Coronary artery (tissue), 2 donors: ENCODE measurements at regions not wholly inside any gene's neighbourhood (a gene's known extent, or its start where the extent isn't known, plus 50 kb on each side); places are given as distances from the start of the nearest gene placed in this dataset.

Experiments used
- DNase-seq: peaks from one replicate; pipeline ENCODE4 v3.0.0-alpha.2; 2017; ENCODE audit warnings: low spot score
- H3K27ac ChIP-seq, 2 donors: fragments of 200-600 bp; sonication (generic); one replicate each; pipeline ENCODE4 v1.5.1; 2016 to 2019
- H3K4me3 ChIP-seq: fragments of 200-600 bp; sonication (generic); 2 replicates; pipeline ENCODE4 v1.5.1; 2016; ENCODE audit warnings: mild to moderate bottlenecking, moderate library complexity
- TF ChIP-seq, protein P1 (sequence below): fragments of 200-600 bp; sonication (generic); IDR thresholded peaks from one replicate; pipeline ENCODE4 v1.5.1; 2019; ENCODE audit warnings: antibody characterized with exemption

DNA sequence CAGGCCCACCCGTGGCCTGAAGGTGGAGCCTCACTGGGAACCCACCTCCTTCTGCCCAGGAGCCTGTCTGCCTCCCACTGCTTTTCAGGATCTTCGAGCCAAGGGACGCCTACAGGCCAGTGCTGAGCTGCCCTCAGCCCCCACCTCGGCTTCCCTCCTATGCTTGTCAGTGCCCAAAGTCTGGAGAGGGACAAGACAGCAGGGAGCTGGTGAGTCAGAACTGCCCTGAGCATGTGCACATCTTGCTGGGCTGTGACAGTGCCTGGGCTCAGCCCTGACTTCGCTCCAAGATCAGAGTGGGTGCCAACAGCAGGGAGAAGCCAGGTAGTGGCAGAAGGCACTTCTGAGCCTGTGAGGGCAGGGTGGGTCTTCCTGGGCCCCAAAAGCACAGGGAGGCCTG, 286.8 kb downstream of the AEBP2 start:
- DNase-seq: no peak
- TF ChIP-seq, protein P1, sequence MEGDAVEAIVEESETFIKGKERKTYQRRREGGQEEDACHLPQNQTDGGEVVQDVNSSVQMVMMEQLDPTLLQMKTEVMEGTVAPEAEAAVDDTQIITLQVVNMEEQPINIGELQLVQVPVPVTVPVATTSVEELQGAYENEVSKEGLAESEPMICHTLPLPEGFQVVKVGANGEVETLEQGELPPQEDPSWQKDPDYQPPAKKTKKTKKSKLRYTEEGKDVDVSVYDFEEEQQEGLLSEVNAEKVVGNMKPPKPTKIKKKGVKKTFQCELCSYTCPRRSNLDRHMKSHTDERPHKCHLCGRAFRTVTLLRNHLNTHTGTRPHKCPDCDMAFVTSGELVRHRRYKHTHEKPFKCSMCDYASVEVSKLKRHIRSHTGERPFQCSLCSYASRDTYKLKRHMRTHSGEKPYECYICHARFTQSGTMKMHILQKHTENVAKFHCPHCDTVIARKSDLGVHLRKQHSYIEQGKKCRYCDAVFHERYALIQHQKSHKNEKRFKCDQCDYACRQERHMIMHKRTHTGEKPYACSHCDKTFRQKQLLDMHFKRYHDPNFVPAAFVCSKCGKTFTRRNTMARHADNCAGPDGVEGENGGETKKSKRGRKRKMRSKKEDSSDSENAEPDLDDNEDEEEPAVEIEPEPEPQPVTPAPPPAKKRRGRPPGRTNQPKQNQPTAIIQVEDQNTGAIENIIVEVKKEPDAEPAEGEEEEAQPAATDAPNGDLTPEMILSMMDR: no peak

DNA sequence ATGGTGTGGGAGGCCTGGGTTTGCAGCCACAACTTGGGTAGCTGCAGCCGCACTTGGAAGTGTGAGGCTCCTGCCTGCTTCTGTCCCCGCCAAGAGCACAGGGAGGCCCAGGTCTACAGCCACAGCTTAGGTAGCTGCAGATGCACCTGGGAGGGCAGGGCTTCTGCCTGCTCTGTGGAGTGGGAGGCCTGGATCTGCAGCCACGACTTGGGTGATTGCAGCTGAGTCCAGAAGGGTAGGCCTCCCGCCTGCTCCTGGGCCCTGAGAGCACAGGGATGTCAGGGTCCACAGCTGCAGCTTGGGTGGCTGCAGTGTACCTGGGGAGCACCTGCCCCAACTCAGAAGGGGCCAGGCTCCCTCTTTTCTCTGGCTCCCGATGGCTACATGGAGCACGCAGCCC, 287.3 kb downstream of the AEBP2 start:
- DNase-seq: no peak
- Histone ChIP-seq H3K4me3 (no peak overlapping the region), H3K27ac (no peak overlapping the region)
- TF ChIP-seq, protein P1: no peak

More for the DNA sequence above, 286.8 kb downstream of the AEBP2 start:
- Histone ChIP-seq H3K27ac (no peak overlapping the region), H3K4me3 (no peak overlapping the region)

DNA sequence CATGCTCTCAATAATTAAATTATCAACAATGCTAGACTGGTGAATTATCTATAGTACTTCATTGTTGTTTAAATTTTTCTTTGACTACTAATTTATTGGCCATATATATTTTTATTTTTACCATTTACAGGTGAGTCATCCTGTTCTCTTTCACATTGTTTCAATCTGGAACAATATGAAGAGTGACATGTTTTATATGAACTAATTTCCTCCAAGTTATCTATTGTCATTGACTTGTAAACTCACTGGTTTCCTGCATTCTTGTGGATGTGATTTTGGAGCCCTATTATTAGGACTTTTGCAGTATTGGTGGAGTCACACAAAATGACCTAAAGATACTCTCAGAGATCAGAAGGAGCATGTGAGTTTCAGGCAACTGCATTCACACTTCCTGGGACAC, 297.7 kb downstream of the AEBP2 start:
- DNase-seq: no peak
- TF ChIP-seq, protein P1: no peak
- Histone ChIP-seq H3K27ac (no peak overlapping the region), H3K4me3 (no peak overlapping the region)

DNA sequence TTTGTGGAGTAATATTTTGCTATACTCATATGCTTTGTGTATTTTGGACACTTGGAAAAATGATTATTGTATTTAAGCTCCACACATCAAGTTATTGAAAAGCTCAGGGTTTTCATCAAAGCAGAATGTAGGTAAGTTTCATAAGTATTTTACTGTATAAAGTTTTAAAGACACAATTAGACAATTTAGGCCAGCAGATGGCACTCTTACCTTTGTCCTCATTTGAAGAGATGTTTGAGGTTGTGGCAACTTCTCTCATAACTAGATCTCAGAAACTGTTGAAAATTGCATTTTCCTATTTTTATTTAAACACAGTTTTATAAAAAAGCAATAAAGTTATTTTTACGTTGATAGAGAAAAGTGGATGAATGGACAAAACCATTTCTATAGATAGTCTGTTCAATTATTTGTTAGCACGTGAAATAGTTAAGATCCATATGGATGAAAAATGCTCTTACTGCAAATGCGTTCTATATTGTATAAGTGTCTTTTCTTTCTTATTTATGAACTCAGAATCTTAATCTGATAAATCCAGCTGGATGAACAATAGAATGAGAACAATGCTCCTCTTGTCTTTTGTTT, 300.0 kb downstream of the AEBP2 start:
- TF ChIP-seq, protein P1: peak; percentile 41
- DNase-seq: no peak
- Histone ChIP-seq H3K27ac (no peak overlapping the region), H3K4me3 (no peak overlapping the region)

DNA sequence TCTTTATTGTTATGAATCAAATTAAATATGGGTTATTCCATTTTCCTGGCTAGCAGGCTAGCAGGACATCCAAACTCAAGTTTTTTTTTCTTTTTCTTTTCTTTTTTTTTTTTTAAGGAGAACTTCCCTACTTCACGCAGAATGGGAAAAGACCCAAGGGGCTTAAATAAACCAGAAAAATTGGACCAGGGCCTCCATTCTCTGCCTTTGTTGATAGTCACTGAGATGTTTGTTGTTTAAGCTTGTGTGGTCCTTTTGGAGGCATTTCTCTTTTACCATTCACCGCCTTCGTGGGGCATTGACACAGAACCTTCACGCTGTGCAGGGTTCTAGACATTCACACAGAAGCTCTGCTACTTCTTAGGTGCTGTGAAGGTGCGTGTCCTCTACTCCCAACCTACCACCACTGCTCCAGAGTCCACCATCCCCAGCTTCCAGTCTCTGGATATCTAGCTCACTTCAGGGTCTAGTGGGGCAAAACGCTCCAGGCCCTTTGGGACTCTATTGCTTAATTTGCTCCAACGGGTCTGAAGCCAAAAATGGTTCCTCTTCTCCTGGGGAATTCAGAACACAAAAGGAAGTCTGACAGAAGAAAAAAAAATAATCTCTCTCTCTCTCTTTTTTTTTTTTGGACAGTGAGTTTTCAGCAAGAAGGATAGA, 301.3 kb downstream of the AEBP2 start:
- Histone ChIP-seq H3K4me3 (no peak overlapping the region), H3K27ac (peak overlapping the region in 1 of 2 donors; percentile 47)
- TF ChIP-seq, protein P1: no peak
- no peak for DNase-seq

DNA sequence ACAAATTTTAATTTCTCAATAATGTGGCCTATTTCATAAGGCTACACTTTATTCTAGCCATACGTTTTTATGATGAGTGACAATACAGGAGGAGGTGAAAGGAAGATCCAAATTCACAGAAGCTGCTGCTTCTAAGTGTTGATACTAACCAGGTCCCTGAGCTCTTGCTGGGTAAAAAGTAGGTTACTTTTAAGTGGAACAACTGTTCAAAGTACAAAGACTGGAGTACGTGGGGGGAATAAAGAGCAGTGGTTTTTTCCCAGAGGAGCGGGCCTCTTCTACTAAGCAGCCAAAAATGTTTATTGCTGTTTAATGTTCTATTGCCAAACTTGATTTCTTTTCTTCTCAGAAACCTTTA, 301.8 kb downstream of the AEBP2 start:
- TF ChIP-seq, protein P1: no peak
- Histone ChIP-seq H3K4me3 (no peak overlapping the region), H3K27ac (peak overlapping the region in 1 of 2 donors; percentile 47)
- no peak for DNase-seq

DNA sequence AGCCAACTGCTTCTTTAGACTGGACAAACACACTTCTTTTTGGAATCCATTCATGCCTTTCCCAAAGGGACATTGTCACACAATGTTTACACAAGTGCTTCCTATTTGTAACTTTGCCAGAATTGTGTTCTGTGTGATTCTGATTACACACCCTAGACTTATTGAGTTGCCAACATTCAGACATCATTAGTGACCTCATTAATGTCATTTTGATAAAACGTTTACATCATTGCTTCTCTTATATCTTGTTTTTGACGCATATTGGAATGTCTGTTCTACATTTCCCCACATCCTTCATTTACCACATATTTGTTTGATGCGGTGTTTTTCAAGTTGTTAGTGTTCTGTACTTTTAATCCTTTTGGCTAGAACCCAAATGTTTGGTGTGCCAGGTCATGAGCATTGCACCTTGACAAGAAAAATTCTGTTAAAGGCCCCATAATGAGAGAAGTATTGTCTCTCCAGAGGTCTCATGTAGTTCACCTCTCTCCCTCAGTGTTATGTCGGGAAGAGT, 305.5 kb downstream of the AEBP2 start:
- Histone ChIP-seq H3K27ac (peak overlapping the region in 1 of 2 donors; percentile 27), H3K4me3 (no peak overlapping the region)
- DNase-seq: no peak
- TF ChIP-seq, protein P1: no peak
